MM.1S (cell line): ENCODE measurements at regions not wholly inside any gene's neighbourhood (a gene's known extent, or its start where the extent isn't known, plus 50 kb on each side); places are given as distances from the start of the nearest gene placed in this dataset.

Experiments
- CTCF ChIP-seq: fragments of 300-600 bp; sonication (generic); IDR thresholded peaks from 2 replicates; pipeline ENCODE4 v1.5.1; 2016; ENCODE audit warnings: antibody characterized with exemption, low read length, mixed read lengths
- EZH2 ChIP-seq: fragments of 300-600 bp; sonication (generic); optimal IDR thresholded peaks from 2 replicates; pipeline ENCODE3; 2017; ENCODE audit warnings: low read depth, mild to moderate bottlenecking, antibody characterized with exemption, low read length, mixed read lengths
- EZH2phosphoT487 ChIP-seq: fragments of 300-600 bp; sonication (generic); IDR thresholded peaks from 2 replicates; pipeline ENCODE4 v1.6.1; 2018; ENCODE audit warnings: antibody characterized with exemption, low read length

DNA sequence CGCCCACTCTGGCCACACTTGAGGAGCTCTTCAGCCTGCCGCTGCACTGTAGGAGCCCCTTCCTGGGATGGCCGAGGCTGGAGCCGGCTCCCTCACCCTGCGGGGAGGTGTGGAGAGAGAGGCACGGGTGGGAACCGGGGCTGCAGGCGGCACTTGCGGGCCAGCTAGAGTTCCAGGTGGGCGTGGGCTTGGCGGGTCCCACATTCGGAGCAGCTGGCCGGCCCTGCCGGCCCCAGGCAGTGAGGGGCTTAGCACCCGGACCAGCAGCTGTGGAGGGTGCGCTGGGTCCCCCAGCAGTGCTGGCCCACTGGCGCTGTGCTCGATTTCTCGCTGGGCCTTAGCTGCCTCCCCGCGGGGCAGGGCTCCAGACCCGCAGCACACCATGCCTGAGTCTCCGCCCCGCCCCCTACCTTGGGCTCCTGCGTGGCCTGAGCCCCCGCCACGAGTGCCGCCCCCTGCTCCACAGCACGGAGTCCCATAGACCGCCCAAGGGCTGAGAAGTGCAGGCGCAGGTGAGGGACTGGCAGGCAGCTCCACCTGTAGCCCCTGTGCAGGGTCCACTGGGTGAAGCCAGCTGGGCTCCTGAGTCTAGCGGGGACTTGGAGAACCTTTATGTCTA, 71.9 kb downstream of the IL12A start:
- TF ChIP-seq CTCF = no peak
- no peak for TF ChIP-seq EZH2
- TF ChIP-seq EZH2phosphoT487 = no peak
